ENCODE measurements at regions not wholly inside any gene's neighbourhood (a gene's known extent, or its start where the extent isn't known, plus 50 kb on each side); places are given as distances from the start of the nearest gene placed in this dataset.

GRCh38 chr4:89469930-89470375 lies 162.4 kb upstream of the GPRIN3 start:
- Histone ChIP-seq H3K79me1 (ENCODE audit: insufficient read depth, low read depth, low read length, poor library complexity, severe bottlenecking) (no peaks in the 10 kb centered on the region), H3K23ac (ENCODE audit: insufficient read length, low read depth, low read length) (no peak overlapping the region), H2BK20ac (ENCODE audit: low read depth, low read length, poor library complexity, severe bottlenecking) (no peak overlapping the region), H3K23me2 (ENCODE audit: insufficient read length, low read depth, low read length, poor library complexity, severe bottlenecking) (no peaks in the 10 kb centered on the region), H4K5ac (ENCODE audit: insufficient read length, low read depth, low read length) (no peak overlapping the region), H2AK5ac (ENCODE audit: insufficient read length, low read length) (no peak overlapping the region), H3K14ac (ENCODE audit: insufficient read depth, low read length) (no peak overlapping the region), H2BK15ac (ENCODE audit: low read depth, low read length) (no peak overlapping the region), H4K8ac (replicated peaks; ENCODE audit: insufficient read length, low read depth, low read length) (no peak overlapping the region), H3T11ph (ENCODE audit: low read length) (no peak overlapping the region), H2BK5ac (ENCODE audit: insufficient read length, low read length) (no peak overlapping the region), H3K27me3 (ENCODE audit: insufficient read depth, low read length) (no peaks in the 10 kb centered on the region), H2BK12ac (ENCODE audit: insufficient read length, low read depth, low read length) (no peak overlapping the region), H3K56ac (ENCODE audit: insufficient read length, low read depth, low read length) (no peak overlapping the region), H3K4ac (ENCODE audit: low read depth, low read length) (no peak overlapping the region), H2AFZ (ENCODE audit: low read length) (no peak overlapping the region), H4K20me1 (ENCODE audit: control insufficient read depth, insufficient read depth, insufficient read length) (no peaks in the 10 kb centered on the region), H3K9ac (ENCODE audit: extremely low read depth, insufficient read length, low read length) (no peak overlapping the region), H3K9me3 (ENCODE audit: control insufficient read depth, low read depth, low read length) (no peaks in the 10 kb centered on the region), H4K91ac (ENCODE audit: insufficient read length, low read depth, low read length) (no peak overlapping the region), H2BK120ac (ENCODE audit: low read depth, low read length, poor library complexity, severe bottlenecking) (no peak overlapping the region), H3K4me2 (ENCODE audit: insufficient read depth, insufficient read length, low read length) (no peak overlapping the region), H3K79me2 (ENCODE audit: insufficient read depth, low read length) (no peaks in the 10 kb centered on the region), H3K4me1 (ENCODE audit: insufficient read depth, low read length) (no peaks in the 10 kb centered on the region), H3K18ac (ENCODE audit: insufficient read length, low read depth, low read length) (no peak overlapping the region), H3K27ac (ENCODE audit: insufficient read length, low read depth, low read length) (no peak overlapping the region)
- no peak for DNase-seq
- Mint-ChIP-seq H3K9me3 (no peaks in the 10 kb centered on the region), H3K36me3 (ENCODE audit: insufficient read depth in 1 of 3, low read depth in 3 of 3) (no peaks in the 10 kb centered on the region), H3K27me3 (ENCODE audit: low read depth) (no peaks in the 10 kb centered on the region), H3K4me1 (no peaks in the 10 kb centered on the region), H3K27ac (no peak overlapping the region), H3K4me3 (no peak overlapping the region)
- TF ChIP-seq CTCF (conservative IDR thresholded peaks at IDR 0.05) = no peak
- WGBS (ENCODE audit: extremely low coverage, insufficient read length, low lambda C conversion rate) = no CpG with 5 or more reads among the region's 5 CpGs

Measured in H9 (cell line).